Endothelial cell of umbilical vein (primary cell): ENCODE measurements at regions not wholly inside any gene's neighbourhood (a gene's known extent, or its start where the extent isn't known, plus 50 kb on each side); places are given as distances from the start of the nearest gene placed in this dataset.

Experiments
- BruUV-seq: library from RNA; stranded (reverse); fragments of 400-500 nt; replicated peaks from 2 replicates; lab custom pipeline; 2021; lab: Mats Ljungman, UMichigan
- CTCF ChIA-PET: fragments of 300-600, 350-600 bp; sonication (Branson Sonifier 250); formaldehyde crosslinking; loops from one replicate; lab custom pipeline; 2021; ENCODE audit warnings: antibody characterized with exemption, inconsistent platforms; lab: Charles Lee
- POLR2A ChIA-PET: fragments of 300-600, 350-600 bp; sonication (Branson Sonifier 250); formaldehyde crosslinking; loops from one replicate; lab custom pipeline; 2021; ENCODE audit warnings: antibody characterized with exemption, inconsistent platforms; lab: Charles Lee
- DNase-seq: peaks from one replicate; pipeline ENCODE4 v3.0.0-alpha.2; 2011; ENCODE audit warnings: low read depth, low spot score
- FAIRE-seq: peaks from 2 replicates; lab custom pipeline; 2011; peaks lifted over from hg19 to GRCh38; lab: Jason Lieb, UNC
- H2AFZ ChIP-seq: 2 replicates; pipeline ENCODE4 v1.6.0; 2012; ENCODE audit warnings: low read depth, low read length, control low read depth, inconsistent platforms
- H3K27ac ChIP-seq: 2 replicates; pipeline ENCODE4 v1.5.1; 2011; ENCODE audit warnings: low read depth, mild to moderate bottlenecking, control low read depth, low read length, moderate library complexity; ENCODE audit not compliant: insufficient read depth
- H3K27me3 ChIP-seq, 2 experiments: 2 replicates each; pipeline versions ENCODE4 v1.6.0 to v1.6.1; 2011; ENCODE audit warnings: low read length in 2 of 2, mixed read lengths in 1 of 2; ENCODE audit not compliant: control insufficient read depth in 2 of 2, insufficient read depth in 2 of 2
- H3K36me3 ChIP-seq, 2 experiments: 2 replicates in 1 of 2; 3 replicates in 1 of 2; pipeline ENCODE4 v1.5.1; 2011; ENCODE audit warnings: low read length in 2 of 2, mild to moderate bottlenecking in 1 of 2, moderate library complexity in 1 of 2; ENCODE audit not compliant: control insufficient read depth in 2 of 2, insufficient read depth in 2 of 2; ENCODE audit errors: extremely low read depth in 1 of 2
- H3K4me1 ChIP-seq: 3 replicates; pipeline ENCODE4 v1.5.1; 2011; ENCODE audit warnings: mild to moderate bottlenecking, low read length; ENCODE audit not compliant: control insufficient read depth, insufficient read depth; ENCODE audit errors: extremely low read depth
- H3K4me2 ChIP-seq: 2 replicates; pipeline ENCODE4 v1.6.1; 2011; ENCODE audit warnings: low read length, control low read depth, mixed read lengths; ENCODE audit not compliant: insufficient read depth
- H3K4me3 ChIP-seq, 3 experiments: fragments of 200-600 bp in 1 of 3; sonication (generic), shearing (Covaris generic) in 1 of 3; replicated peaks in 1 of 3; 2 replicates each; pipeline ENCODE4 v1.5.1; 2011 to 2016; ENCODE audit warnings: control low read depth in 3 of 3, low read length in 3 of 3, mild to moderate bottlenecking in 2 of 3, inconsistent platforms in 1 of 3, low read depth in 1 of 3, moderate library complexity in 1 of 3; ENCODE audit not compliant: insufficient read depth in 1 of 3
- H3K79me2 ChIP-seq: 2 replicates; pipeline ENCODE4 v1.6.0; 2012; ENCODE audit warnings: low read length, inconsistent platforms; ENCODE audit not compliant: control insufficient read depth, insufficient read depth
- H3K9ac ChIP-seq: replicated peaks from 2 replicates; pipeline ENCODE3; 2011; ENCODE audit warnings: low read length, control low read depth; ENCODE audit not compliant: insufficient read depth; ENCODE audit errors: extremely low read depth
- H3K9me1 ChIP-seq: replicated peaks from 3 replicates; pipeline ENCODE4 v1.6.0; 2011; ENCODE audit warnings: mild to moderate bottlenecking, low read length; ENCODE audit not compliant: control insufficient read depth, insufficient read depth; ENCODE audit errors: extremely low read depth
- H3K9me3 ChIP-seq: replicated peaks from 2 replicates; pipeline ENCODE4 v1.5.1; 2012; ENCODE audit warnings: low read length, inconsistent platforms; ENCODE audit not compliant: control insufficient read depth, insufficient read depth
- H4K20me1 ChIP-seq: replicated peaks from 2 replicates; pipeline ENCODE3; 2011; ENCODE audit warnings: mild to moderate bottlenecking, low read length; ENCODE audit not compliant: control insufficient read depth, insufficient read depth; ENCODE audit errors: extremely low read depth
- CTCF ChIP-seq, 2 donors: IDR thresholded peaks; 1 replicate in 1 of 2; 2 replicates in 1 of 2; pipeline ENCODE4 v1.5.1; 2011; ENCODE audit warnings: low read length in 2 of 2, mild to moderate bottlenecking in 2 of 2, moderate library complexity in 2 of 2, control low read depth in 1 of 2, inconsistent platforms in 1 of 2, low read depth in 1 of 2; ENCODE audit not compliant: insufficient read depth in 1 of 2; ENCODE audit errors: extremely low read depth in 1 of 2
- EZH2 ChIP-seq: IDR thresholded peaks from 2 replicates; pipeline ENCODE4 v1.6.1; 2012; ENCODE audit warnings: borderline replicate concordance, low read depth, mild to moderate bottlenecking, moderate library complexity, low read length, inconsistent platforms; ENCODE audit not compliant: severe bottlenecking
- FOS ChIP-seq: IDR thresholded peaks from 2 replicates; pipeline ENCODE4 v1.6.1; 2011; ENCODE audit warnings: mild to moderate bottlenecking, low read length, moderate library complexity, borderline replicate concordance; ENCODE audit not compliant: insufficient read depth
- GATA2 ChIP-seq: IDR thresholded peaks from 2 replicates; pipeline ENCODE4 v1.7.0; 2011; ENCODE audit warnings: low read depth, mild to moderate bottlenecking, moderate library complexity, mixed read lengths, low read length; ENCODE audit not compliant: insufficient read length, insufficient read depth
- JUN ChIP-seq: IDR thresholded peaks from 2 replicates; pipeline ENCODE4 v1.6.1; 2011; ENCODE audit warnings: borderline replicate concordance, low read depth; ENCODE audit not compliant: insufficient read length, insufficient read depth
- MAX ChIP-seq: IDR thresholded peaks from 2 replicates; pipeline ENCODE4 v1.6.1; 2011; ENCODE audit not compliant: insufficient read depth, insufficient read length
- MYC ChIP-seq: IDR thresholded peaks from one replicate; pipeline ENCODE4 v1.6.1; 2011; ENCODE audit warnings: mild to moderate bottlenecking, low read depth, low read length
- POLR2A ChIP-seq: IDR thresholded peaks from 2 replicates; pipeline ENCODE4 v1.6.1; 2012; ENCODE audit warnings: low read depth, mild to moderate bottlenecking, control low read depth, low read length
- POLR2AphosphoS5 ChIP-seq: IDR thresholded peaks from 2 replicates; pipeline ENCODE4 v1.6.1; 2012; ENCODE audit warnings: low read depth, mild to moderate bottlenecking, control low read depth, low read length, moderate library complexity; ENCODE audit not compliant: insufficient read depth
- dilution Hi-C: fragments of 300-500 bp; cut with MboI; formaldehyde crosslinking; loops from one replicate; pipeline ENCODE4 v1.15.0; 2019; ENCODE audit warnings: low sequenced_read_pairs; ENCODE audit not compliant: extremely low pct_ligation_motif_present
- intact Hi-C: fragments of 100-400 bp; cut with micrococcal nuclease; formaldehyde crosslinking; loops from one replicate; pipeline ENCODE4 v1.10.0; 2022

GRCh38 chr3:59432665-59433064 lies 382.8 kb upstream of the CFAP20DC start:
- POLR2A ChIA-PET = no interaction called here
- dilution Hi-C loops = no loop called here
- no peaks in the 10 kb centered on the region for H3K36me3 ChIP-seq
- H3K4me3 ChIP-seq = no peak overlapping the region
- BruUV-seq = no TSS peak
- H3K9me3 ChIP-seq = no peaks in the 10 kb centered on the region
- intact Hi-C loops = no loop called here
- no peaks in the 10 kb centered on the region for H3K27me3 ChIP-seq
- no peaks in the 10 kb centered on the region for H3K4me1 ChIP-seq
- no peak overlapping the region for H2AFZ ChIP-seq
- FAIRE-seq (no peak), DNase-seq (no peak)
- H3K27ac ChIP-seq = no peak overlapping the region
- H3K9ac ChIP-seq = no peak overlapping the region
- no peaks in the 10 kb centered on the region for H3K9me1 ChIP-seq
- no peaks in the 10 kb centered on the region for H4K20me1 ChIP-seq
- CTCF ChIA-PET = no interaction called here
- no peaks in the 10 kb centered on the region for H3K79me2 ChIP-seq
- no peak overlapping the region for H3K4me2 ChIP-seq
- TF ChIP-seq JUN = no peak
- TF ChIP-seq POLR2A = no peak
- no peak for TF ChIP-seq CTCF (IDR thresholded peaks at IDR 0.05; ENCODE audit: extremely low read depth in 1 of 2, insufficient read depth in 1 of 2, low read depth in 1 of 2, low read length in 2 of 2)
- no peak for TF ChIP-seq FOS
- TF ChIP-seq POLR2AphosphoS5 = no peak
- no peak for TF ChIP-seq GATA2
- no peak for TF ChIP-seq MAX
- TF ChIP-seq EZH2 = no peak
- TF ChIP-seq MYC = no peak
